OCI-LY1 (cell line): ENCODE measurements at regions not wholly inside any gene's neighbourhood (a gene's known extent, or its start where the extent isn't known, plus 50 kb on each side); places are given as distances from the start of the nearest gene placed in this dataset.

Experiments
- H2AFZ ChIP-seq: fragments of 200-600 bp; sonication (generic), shearing (Covaris generic); 2 replicates; pipeline ENCODE4 v1.6.0; 2014; ENCODE audit warnings: antibody characterized with exemption, mild to moderate bottlenecking, low read length
- H3F3A ChIP-seq: fragments of 200-600 bp; sonication (generic), shearing (Covaris generic); 2 replicates; pipeline ENCODE4 v1.6.0; 2014; ENCODE audit warnings: mild to moderate bottlenecking, antibody characterized with exemption, low read length, moderate library complexity; ENCODE audit not compliant: insufficient read depth
- H3K27ac ChIP-seq: fragments of 200-600 bp; sonication (generic); 2 replicates; pipeline ENCODE4 v1.5.1; 2014; ENCODE audit warnings: low read length, mixed run types, mild to moderate bottlenecking, low read depth; ENCODE audit not compliant: poor library complexity, severe bottlenecking
- H3K27me3 ChIP-seq: fragments of 200-600 bp; sonication (generic); 2 replicates; pipeline ENCODE4 v1.6.0; 2014; ENCODE audit warnings: antibody characterized with exemption, mild to moderate bottlenecking, low read length, moderate library complexity; ENCODE audit not compliant: insufficient read depth
- H3K36me3 ChIP-seq: fragments of 200-600 bp; sonication (generic); 2 replicates; pipeline ENCODE4 v1.6.1; 2014; ENCODE audit warnings: mild to moderate bottlenecking, antibody characterized with exemption, low read length, moderate library complexity, mixed read lengths; ENCODE audit not compliant: insufficient read depth
- H3K4me1 ChIP-seq: fragments of 200-600 bp; sonication (generic); 2 replicates; pipeline ENCODE4 v1.5.1; 2014; ENCODE audit warnings: mild to moderate bottlenecking, low read length, moderate library complexity; ENCODE audit not compliant: insufficient read depth, severe bottlenecking
- H3K4me2 ChIP-seq: fragments of 200-600 bp; sonication (generic), shearing (Covaris generic); 2 replicates; pipeline ENCODE4 v1.6.1; 2014; ENCODE audit warnings: low read length
- H3K4me3 ChIP-seq: fragments of 200-600 bp; sonication (generic); 2 replicates; pipeline ENCODE4 v1.5.1; 2014; ENCODE audit warnings: low read length, low read depth, mild to moderate bottlenecking, mixed read lengths; ENCODE audit not compliant: poor library complexity, severe bottlenecking
- H3K79me2 ChIP-seq: fragments of 200-600 bp; shearing (Covaris generic); 2 replicates; pipeline ENCODE4 v1.6.1; 2016; ENCODE audit warnings: mixed run types, low read length, mixed read lengths; ENCODE audit not compliant: insufficient read depth
- H3K9ac ChIP-seq: fragments of 200-600 bp; sonication (generic), shearing (Covaris generic); 2 replicates; pipeline ENCODE4 v1.6.1; 2014; ENCODE audit warnings: mild to moderate bottlenecking, low read length, mixed read lengths
- H3K9me2 ChIP-seq: fragments of 200-600 bp; sonication (generic), shearing (Covaris generic); 2 replicates; pipeline ENCODE4 v1.6.1; 2014; ENCODE audit warnings: low read depth, mild to moderate bottlenecking, low read length, mixed read lengths
- H3K9me3 ChIP-seq: fragments of 200-600 bp; shearing (Covaris generic); 2 replicates; pipeline ENCODE4 v1.6.1; 2014; ENCODE audit warnings: low read length, mixed read lengths
- H4K20me1 ChIP-seq: fragments of 200-600 bp; sonication (generic), shearing (Covaris generic); 2 replicates; pipeline ENCODE4 v1.6.0; 2016; ENCODE audit warnings: mild to moderate bottlenecking, low read length; ENCODE audit not compliant: insufficient read depth
- EZH2 ChIP-seq: fragments of 200-600 bp; sonication (generic), shearing (Covaris generic); IDR thresholded peaks from 2 replicates; pipeline ENCODE4 v1.8.0; 2017; ENCODE audit warnings: borderline replicate concordance, mixed run types, mild to moderate bottlenecking, antibody characterized with exemption, low read length, moderate library complexity, mixed read lengths
- TF ChIP-seq, protein P1 (sequence below): fragments of 200-600 bp; sonication (generic), shearing (Covaris generic); IDR thresholded peaks from 2 replicates; pipeline ENCODE4 v1.5.1; 2017; ENCODE audit warnings: mild to moderate bottlenecking, antibody characterized with exemption, low read length, moderate library complexity, mixed read lengths

DNA sequence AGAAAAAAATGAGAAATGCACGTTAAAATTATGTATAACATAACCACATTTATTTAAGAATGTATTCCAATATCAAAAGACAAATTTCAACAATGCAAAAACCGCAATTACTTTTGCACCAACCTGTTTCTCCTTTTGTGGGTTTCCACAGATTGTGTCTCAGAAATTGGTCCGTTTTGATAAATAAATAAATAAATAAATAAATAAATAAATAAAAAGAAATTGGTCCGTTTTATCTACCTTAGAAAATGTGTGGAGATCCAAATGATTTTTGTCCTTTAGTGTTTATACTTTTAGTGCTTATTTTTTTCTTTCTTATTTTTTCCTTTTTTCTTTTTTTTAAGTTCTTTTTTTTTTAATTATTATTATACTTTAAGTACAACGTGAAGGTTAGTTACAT is 1682.2 kb upstream of the TMEFF2 start:
- Histone ChIP-seq H3K4me3 (no peak overlapping the region), H4K20me1 (no peaks in the 10 kb centered on the region), H3F3A (no peaks in the 10 kb centered on the region), H3K9me3 (no peaks in the 10 kb centered on the region), H3K36me3 (no peaks in the 10 kb centered on the region), H3K9ac (no peak overlapping the region), H3K4me2 (no peak overlapping the region), H3K27me3 (no peaks in the 10 kb centered on the region), H3K79me2 (no peaks in the 10 kb centered on the region), H3K4me1 (no peaks in the 10 kb centered on the region), H3K27ac (no peak overlapping the region), H2AFZ (no peak overlapping the region), H3K9me2 (no peaks in the 10 kb centered on the region)
- TF ChIP-seq, protein P1, sequence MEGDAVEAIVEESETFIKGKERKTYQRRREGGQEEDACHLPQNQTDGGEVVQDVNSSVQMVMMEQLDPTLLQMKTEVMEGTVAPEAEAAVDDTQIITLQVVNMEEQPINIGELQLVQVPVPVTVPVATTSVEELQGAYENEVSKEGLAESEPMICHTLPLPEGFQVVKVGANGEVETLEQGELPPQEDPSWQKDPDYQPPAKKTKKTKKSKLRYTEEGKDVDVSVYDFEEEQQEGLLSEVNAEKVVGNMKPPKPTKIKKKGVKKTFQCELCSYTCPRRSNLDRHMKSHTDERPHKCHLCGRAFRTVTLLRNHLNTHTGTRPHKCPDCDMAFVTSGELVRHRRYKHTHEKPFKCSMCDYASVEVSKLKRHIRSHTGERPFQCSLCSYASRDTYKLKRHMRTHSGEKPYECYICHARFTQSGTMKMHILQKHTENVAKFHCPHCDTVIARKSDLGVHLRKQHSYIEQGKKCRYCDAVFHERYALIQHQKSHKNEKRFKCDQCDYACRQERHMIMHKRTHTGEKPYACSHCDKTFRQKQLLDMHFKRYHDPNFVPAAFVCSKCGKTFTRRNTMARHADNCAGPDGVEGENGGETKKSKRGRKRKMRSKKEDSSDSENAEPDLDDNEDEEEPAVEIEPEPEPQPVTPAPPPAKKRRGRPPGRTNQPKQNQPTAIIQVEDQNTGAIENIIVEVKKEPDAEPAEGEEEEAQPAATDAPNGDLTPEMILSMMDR: no peak
- TF ChIP-seq EZH2: no peak

DNA sequence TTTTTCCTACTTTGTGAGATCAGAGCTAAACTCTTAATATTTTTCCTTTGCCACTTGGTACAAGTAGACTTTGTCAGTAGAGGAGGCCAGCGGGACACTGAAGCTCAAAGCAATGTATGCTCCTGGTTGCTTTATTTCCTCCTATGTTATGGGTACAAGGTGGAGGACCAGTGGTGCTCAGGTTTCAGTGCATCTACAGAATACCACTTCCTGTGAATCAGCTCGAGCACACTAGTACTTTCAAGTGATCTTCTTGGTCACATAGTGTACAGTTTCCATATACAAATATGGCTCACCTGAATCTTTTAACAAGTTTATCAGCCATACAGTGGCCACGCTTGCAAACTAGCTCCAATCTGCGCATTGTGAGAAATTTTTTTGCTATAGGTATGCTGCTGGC is 1674.8 kb upstream of the TMEFF2 start:
- TF ChIP-seq, protein P1: no peak
- no peak for TF ChIP-seq EZH2
- Histone ChIP-seq H3K9me2 (no peaks in the 10 kb centered on the region), H3K4me1 (no peaks in the 10 kb centered on the region), H3K9ac (no peak overlapping the region), H3K4me2 (no peak overlapping the region), H2AFZ (no peak overlapping the region), H3K79me2 (no peaks in the 10 kb centered on the region), H3K9me3 (no peaks in the 10 kb centered on the region), H3K4me3 (no peak overlapping the region), H3F3A (no peaks in the 10 kb centered on the region), H3K36me3 (no peaks in the 10 kb centered on the region), H4K20me1 (no peaks in the 10 kb centered on the region), H3K27me3 (no peaks in the 10 kb centered on the region), H3K27ac (no peak overlapping the region)

DNA sequence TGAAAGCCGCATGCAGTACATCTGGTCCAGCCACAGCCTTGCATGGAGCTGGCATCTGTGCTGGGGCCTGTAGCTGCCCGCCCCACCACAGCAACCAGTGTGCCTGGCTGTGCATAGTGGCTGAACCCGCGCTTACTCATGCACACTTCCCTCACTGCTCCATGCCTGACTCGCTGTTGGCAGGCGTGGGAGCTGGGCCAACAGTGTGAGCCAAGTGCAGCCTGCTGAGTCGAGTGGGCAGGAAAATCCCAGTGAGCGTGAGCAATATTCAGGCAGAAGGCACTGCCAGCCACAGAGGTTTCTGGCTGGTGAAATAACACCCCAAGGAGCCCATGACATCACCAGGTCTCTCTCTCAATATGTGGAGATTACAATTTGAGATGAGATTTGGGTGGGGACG is 1674.1 kb upstream of the TMEFF2 start:
- Histone ChIP-seq H3K9me3 (no peaks in the 10 kb centered on the region), H3K4me1 (no peaks in the 10 kb centered on the region), H3K4me2 (no peak overlapping the region), H3K27ac (no peak overlapping the region), H3F3A (no peaks in the 10 kb centered on the region), H3K27me3 (no peaks in the 10 kb centered on the region), H3K9me2 (no peaks in the 10 kb centered on the region), H3K36me3 (no peaks in the 10 kb centered on the region), H3K79me2 (no peaks in the 10 kb centered on the region), H3K9ac (no peak overlapping the region), H2AFZ (no peak overlapping the region), H4K20me1 (no peaks in the 10 kb centered on the region), H3K4me3 (no peak overlapping the region)
- no peak for TF ChIP-seq EZH2
- TF ChIP-seq, protein P1: no peak
